PFSK-1 (cell line): ENCODE measurements at regions not wholly inside any gene's neighbourhood (a gene's known extent, or its start where the extent isn't known, plus 50 kb on each side); places are given as distances from the start of the nearest gene placed in this dataset.

Source experiments
- FOXP2 ChIP-seq: optimal IDR thresholded peaks from 2 replicates; pipeline ENCODE3; 2011; ENCODE audit warnings: borderline replicate concordance, control low read depth, inconsistent platforms; ENCODE audit not compliant: insufficient read depth; ENCODE audit errors: extremely low read length, extremely low read depth
- POLR2AphosphoS5 ChIP-seq: IDR thresholded peaks from 2 replicates; pipeline ENCODE4 v1.6.1; 2012; ENCODE audit warnings: low read depth, mild to moderate bottlenecking, control low read depth, low read length, moderate library complexity
- SIN3A ChIP-seq: IDR thresholded peaks from 2 replicates; pipeline ENCODE4 v1.6.1; 2012; ENCODE audit warnings: mild to moderate bottlenecking, low read length, moderate library complexity, borderline replicate concordance; ENCODE audit not compliant: insufficient read depth
- TAF1 ChIP-seq: IDR thresholded peaks from 2 replicates; pipeline ENCODE4 v1.6.1; 2012; ENCODE audit warnings: low read length, control low read depth, borderline replicate concordance; ENCODE audit not compliant: insufficient read depth
- TF ChIP-seq, protein P1 (sequence below), 2 experiments: IDR thresholded peaks; 2 replicates each; pipeline versions ENCODE4 v1.6.1 to v1.8.0; 2011 to 2012; ENCODE audit warnings: low read depth in 2 of 2, low read length in 2 of 2, control low read depth in 1 of 2, inconsistent platforms in 1 of 2, mild to moderate bottlenecking in 1 of 2, moderate library complexity in 1 of 2; ENCODE audit not compliant: insufficient read depth in 1 of 2

DNA sequence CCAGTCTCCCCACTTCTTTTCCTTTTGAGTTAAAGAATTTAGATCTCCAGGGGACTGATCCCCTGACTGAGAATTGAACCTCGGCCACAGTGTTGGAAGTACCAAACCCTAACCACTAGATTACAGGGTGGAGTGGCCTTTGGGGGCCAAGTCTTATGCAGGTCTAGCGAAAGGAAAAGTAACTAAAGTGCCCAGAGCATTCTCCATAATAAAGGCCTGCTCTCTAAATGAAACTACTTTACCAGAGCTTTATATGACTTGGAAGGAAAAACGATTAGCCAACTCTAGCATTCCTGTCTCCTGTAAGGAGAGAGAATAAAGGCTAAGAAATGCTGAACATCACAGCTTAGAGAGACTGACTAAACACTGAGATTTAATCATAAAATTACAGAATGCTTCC is 788.0 kb downstream of the C4orf33 start:
- TF ChIP-seq SIN3A (no peak), POLR2AphosphoS5 (no peak), TAF1 (no peak), FOXP2 (no peak)
- TF ChIP-seq, protein P1, sequence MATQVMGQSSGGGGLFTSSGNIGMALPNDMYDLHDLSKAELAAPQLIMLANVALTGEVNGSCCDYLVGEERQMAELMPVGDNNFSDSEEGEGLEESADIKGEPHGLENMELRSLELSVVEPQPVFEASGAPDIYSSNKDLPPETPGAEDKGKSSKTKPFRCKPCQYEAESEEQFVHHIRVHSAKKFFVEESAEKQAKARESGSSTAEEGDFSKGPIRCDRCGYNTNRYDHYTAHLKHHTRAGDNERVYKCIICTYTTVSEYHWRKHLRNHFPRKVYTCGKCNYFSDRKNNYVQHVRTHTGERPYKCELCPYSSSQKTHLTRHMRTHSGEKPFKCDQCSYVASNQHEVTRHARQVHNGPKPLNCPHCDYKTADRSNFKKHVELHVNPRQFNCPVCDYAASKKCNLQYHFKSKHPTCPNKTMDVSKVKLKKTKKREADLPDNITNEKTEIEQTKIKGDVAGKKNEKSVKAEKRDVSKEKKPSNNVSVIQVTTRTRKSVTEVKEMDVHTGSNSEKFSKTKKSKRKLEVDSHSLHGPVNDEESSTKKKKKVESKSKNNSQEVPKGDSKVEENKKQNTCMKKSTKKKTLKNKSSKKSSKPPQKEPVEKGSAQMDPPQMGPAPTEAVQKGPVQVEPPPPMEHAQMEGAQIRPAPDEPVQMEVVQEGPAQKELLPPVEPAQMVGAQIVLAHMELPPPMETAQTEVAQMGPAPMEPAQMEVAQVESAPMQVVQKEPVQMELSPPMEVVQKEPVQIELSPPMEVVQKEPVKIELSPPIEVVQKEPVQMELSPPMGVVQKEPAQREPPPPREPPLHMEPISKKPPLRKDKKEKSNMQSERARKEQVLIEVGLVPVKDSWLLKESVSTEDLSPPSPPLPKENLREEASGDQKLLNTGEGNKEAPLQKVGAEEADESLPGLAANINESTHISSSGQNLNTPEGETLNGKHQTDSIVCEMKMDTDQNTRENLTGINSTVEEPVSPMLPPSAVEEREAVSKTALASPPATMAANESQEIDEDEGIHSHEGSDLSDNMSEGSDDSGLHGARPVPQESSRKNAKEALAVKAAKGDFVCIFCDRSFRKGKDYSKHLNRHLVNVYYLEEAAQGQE (IDR thresholded peaks at IDR 0.05; ENCODE audit: insufficient read depth in 1 of 2, low read depth in 2 of 2, low read length in 2 of 2) = no peak

DNA sequence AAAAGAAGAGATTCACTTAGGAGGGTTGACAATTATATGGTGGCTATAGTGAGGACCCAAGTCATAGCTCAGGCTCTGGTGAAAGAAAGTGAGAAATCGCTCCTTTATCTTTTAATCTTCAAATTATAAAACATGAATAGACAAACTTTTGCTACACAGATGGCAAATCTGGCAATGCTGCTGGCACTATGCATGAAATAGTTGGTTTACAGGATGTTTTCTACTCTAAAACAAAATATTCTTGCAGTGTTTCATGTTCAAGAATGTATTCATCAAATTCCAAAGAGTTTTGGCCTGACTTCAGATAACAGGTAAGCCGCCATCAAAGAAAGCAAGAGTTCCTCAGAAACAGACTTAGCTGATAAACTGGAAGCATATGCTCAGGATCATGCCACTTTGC is 801.2 kb downstream of the C4orf33 start:
- TF ChIP-seq, protein P1 (IDR thresholded peaks at IDR 0.05; ENCODE audit: insufficient read depth in 1 of 2, low read depth in 2 of 2, low read length in 2 of 2) = no peak
- TF ChIP-seq FOXP2 (no peak), TAF1 (no peak), POLR2AphosphoS5 (no peak), SIN3A (no peak)

- no peak for TF ChIP-seq POLR2AphosphoS5
- TF ChIP-seq FOXP2 = no peak
- no peak for TF ChIP-seq TAF1
- TF ChIP-seq, protein P1 (IDR thresholded peaks at IDR 0.05; ENCODE audit: insufficient read depth in 1 of 2, low read depth in 2 of 2, low read length in 2 of 2) = no peak
Measured at GRCh38 chr4:129899849-129900248, 803.9 kb downstream of the C4orf33 start.

DNA sequence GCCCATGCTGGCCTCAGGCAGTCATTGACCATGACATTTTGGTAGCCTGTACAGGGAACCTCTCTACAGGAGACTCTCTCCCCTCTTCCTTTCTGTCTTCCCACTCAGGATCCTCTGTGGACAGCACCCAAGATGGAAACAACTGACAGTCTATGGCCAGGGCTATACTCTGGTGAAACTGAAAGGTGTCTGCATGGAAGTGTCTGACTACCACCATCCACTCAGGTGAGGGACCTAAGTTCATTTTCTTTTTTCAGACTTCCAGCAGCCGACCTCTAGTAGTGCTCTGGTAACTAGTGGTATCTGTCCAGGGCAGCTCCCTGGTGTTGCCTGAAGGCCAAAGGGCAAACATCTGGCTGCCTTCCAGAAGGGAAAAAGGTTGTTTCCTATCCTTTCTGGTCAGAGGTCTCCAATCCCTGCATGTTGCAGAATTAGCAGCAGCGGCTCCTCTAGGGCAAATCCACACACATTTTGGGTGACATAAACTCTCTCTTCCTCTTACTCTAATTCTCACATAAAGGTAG is 804.5 kb downstream of the C4orf33 start:
- TF ChIP-seq POLR2AphosphoS5 = no peak
- TF ChIP-seq SIN3A = no peak
- TF ChIP-seq TAF1 = no peak
- TF ChIP-seq, protein P1 (IDR thresholded peaks at IDR 0.05; ENCODE audit: insufficient read depth in 1 of 2, low read depth in 2 of 2, low read length in 2 of 2) = no peak
- TF ChIP-seq FOXP2 = no peak

DNA sequence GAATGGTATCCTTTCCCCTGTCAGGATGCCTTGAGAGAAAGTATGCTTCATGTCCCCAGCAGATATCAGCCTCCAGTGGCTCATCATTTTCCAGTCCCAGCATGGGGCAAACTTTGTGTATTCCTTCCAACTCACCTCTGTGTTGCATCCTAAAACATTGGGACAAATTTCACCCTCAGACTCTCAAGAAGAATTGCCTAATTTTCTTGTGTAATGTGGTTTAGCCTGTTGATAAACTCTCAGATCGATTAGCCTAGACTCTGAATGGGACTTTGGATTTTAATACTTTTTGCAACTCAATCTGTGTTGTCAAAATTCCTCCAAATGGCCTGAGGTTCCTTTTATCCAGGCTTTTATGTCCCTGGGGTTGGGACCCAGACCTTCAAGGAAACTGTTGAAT is 805.3 kb downstream of the C4orf33 start:
- TF ChIP-seq SIN3A (no peak), POLR2AphosphoS5 (no peak), TAF1 (no peak), FOXP2 (no peak)
- TF ChIP-seq, protein P1 (IDR thresholded peaks at IDR 0.05; ENCODE audit: insufficient read depth in 1 of 2, low read depth in 2 of 2, low read length in 2 of 2) = no peak
